ENCODE measurements at regions not wholly inside any gene's neighbourhood (a gene's known extent, or its start where the extent isn't known, plus 50 kb on each side); places are given as distances from the start of the nearest gene placed in this dataset.
"Not testable (repeated sequence)": the region's sequence is repeated elsewhere in the genome, so short reads cannot be mapped to it uniquely, and the experiment has no call there.

DNA sequence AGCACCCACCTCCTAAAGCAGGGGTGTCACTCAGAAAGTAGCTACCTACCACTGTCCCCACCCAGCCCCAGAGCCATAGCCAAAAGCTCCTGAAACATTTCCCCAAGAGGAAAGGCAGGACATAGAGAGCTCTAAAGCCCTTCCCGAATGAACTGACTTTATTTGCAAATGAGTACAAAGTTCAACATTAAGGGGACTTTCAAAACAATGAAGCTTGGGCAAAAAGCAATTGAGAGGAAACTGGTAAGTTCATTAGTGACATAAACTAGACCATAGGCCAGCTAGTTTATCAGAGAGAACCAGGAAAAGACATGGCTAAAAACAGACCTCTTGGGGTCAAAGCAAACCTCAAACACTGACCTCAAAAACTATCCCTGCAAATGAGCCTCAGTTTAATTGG is 72.7 kb downstream of the IGLL5 start:
- Mint-ChIP-seq H3K27me3 (peaks cover 14% of the 10 kb centered on the region), H3K4me1 (ENCODE audit: low read depth) (no peaks in the 10 kb centered on the region), H3K27ac (no peak overlapping the region), H3K4me3 (no peak overlapping the region), H3K36me3 (ENCODE audit: low read depth) (no peaks in the 10 kb centered on the region), H3K9me3 (peaks cover 3% of the 10 kb centered on the region)
- TF ChIP-seq, protein P1, sequence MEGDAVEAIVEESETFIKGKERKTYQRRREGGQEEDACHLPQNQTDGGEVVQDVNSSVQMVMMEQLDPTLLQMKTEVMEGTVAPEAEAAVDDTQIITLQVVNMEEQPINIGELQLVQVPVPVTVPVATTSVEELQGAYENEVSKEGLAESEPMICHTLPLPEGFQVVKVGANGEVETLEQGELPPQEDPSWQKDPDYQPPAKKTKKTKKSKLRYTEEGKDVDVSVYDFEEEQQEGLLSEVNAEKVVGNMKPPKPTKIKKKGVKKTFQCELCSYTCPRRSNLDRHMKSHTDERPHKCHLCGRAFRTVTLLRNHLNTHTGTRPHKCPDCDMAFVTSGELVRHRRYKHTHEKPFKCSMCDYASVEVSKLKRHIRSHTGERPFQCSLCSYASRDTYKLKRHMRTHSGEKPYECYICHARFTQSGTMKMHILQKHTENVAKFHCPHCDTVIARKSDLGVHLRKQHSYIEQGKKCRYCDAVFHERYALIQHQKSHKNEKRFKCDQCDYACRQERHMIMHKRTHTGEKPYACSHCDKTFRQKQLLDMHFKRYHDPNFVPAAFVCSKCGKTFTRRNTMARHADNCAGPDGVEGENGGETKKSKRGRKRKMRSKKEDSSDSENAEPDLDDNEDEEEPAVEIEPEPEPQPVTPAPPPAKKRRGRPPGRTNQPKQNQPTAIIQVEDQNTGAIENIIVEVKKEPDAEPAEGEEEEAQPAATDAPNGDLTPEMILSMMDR (IDR thresholded peaks at IDR 0.05) = no peak
- ATAC-seq (no peak), DNase-seq (no peak)
- intact Hi-C loops (cut with micrococcal nuclease) = no loop called here
- ChIA-PET CTCF (interaction anchor here (0.7 to 9.1 kb wide), 39 partner anchors 11 to 335 kb away, joined by 3 to 274 read pairs (median 4); no protein-coding TSS in a partner anchor), POLR2A (interaction anchor here (1.3 kb wide), 1 partner anchor 159 kb away, joined by 3 read pairs; no protein-coding TSS in a partner anchor)

DNA sequence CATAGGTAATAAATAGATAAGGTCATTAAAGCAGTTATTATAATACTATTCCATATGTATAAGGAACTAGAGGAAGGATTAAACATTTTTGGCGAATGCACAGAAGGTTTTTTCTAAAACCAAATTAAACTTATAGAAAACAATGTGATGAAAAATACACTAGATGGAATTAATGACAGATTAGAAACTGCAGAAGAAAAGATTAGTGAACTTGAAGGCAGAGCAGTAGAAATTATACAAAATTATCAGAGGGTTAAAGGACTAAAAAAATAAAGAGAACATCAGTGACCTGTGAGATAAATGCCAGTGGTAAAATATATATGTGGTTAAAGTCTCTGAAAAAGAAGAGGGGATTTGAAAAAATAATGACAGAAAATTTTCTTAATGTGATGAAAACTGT is 74.0 kb downstream of the IGLL5 start:
- DNase-seq (no peak), ATAC-seq (no peak)
- Mint-ChIP-seq H3K4me1 (ENCODE audit: low read depth) (no peaks in the 10 kb centered on the region), H3K27me3 (peaks cover 15% of the 10 kb centered on the region), H3K9me3 (peaks cover 3% of the 10 kb centered on the region), H3K36me3 (ENCODE audit: low read depth) (no peaks in the 10 kb centered on the region), H3K4me3 (no peak overlapping the region), H3K27ac (no peak overlapping the region)
- intact Hi-C loops (cut with micrococcal nuclease) = no loop called here
- ChIA-PET CTCF (interaction anchor here (0.6 to 9.1 kb wide), 9 partner anchors 10 to 320 kb away, joined by 3 to 274 read pairs (median 7); no protein-coding TSS in a partner anchor), POLR2A (no interaction called here)
- TF ChIP-seq, protein P1 (IDR thresholded peaks at IDR 0.05) = no peak

DNA sequence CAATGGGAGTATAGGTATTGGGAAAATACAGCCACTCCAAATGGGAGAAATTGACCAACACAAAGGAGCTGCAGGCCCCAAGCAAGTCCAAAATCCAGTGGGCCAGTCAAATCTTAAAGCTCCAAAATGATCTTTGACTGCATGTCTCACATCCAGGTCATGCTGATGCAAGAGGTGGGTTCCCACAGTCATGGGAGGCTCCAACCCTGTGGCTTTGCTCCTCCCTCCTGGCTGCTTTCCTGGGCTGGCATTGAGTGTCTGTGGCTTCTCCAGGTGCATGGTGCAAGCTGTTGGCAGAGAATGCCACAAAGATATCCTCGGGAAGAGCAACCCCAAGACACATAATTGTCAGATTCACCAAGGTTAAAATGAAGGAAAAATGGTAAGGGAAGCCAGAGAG is 80.8 kb downstream of the IGLL5 start:
- Mint-ChIP-seq H3K4me1 (ENCODE audit: low read depth) (no peaks in the 10 kb centered on the region), H3K27ac (no peak overlapping the region), H3K9me3 (no peaks in the 10 kb centered on the region), H3K36me3 (ENCODE audit: low read depth) (no peaks in the 10 kb centered on the region), H3K4me3 (no peak overlapping the region), H3K27me3 (peaks cover 54% of the 10 kb centered on the region)
- POLR2A ChIA-PET = no interaction called here
- intact Hi-C loops (cut with micrococcal nuclease) = no loop called here
- ATAC-seq (no peak), DNase-seq (no peak)
- CTCF ChIA-PET = interaction anchor here (8.0 kb wide), 1 partner anchor 11 kb away, joined by 96 read pairs; no protein-coding TSS in a partner anchor
- TF ChIP-seq, protein P1 (IDR thresholded peaks at IDR 0.05) = no peak

DNA sequence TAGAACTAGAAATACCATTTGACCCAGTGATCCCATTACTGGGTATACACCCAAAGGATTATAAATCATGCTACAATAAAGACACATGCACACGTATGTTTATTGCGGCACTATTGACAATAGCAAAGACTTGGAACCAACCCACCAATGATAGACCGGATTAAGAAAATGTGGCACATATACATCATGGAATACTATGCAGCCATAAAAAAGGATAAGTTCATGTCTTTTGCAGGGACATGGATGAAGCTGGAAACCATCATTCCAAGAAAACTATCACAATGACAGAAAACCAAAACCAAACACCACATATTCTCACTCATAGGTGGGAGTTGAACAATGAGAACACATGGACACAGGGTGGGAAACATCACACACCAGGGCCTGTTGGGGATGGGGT is 85.0 kb downstream of the IGLL5 start:
- H3K36me3 Mint-ChIP-seq (ENCODE audit: low read depth); ATAC-seq; DNase-seq; intact Hi-C loops (cut with micrococcal nuclease); H3K27ac Mint-ChIP-seq; H3K9me3 Mint-ChIP-seq; H3K4me1 Mint-ChIP-seq (ENCODE audit: low read depth); POLR2A ChIA-PET; H3K4me3 Mint-ChIP-seq: not testable (repeated sequence)
- CTCF ChIA-PET = interaction anchor here (8.0 kb wide), 1 partner anchor 15 kb away, joined by 96 read pairs; no protein-coding TSS in a partner anchor
- peaks cover 38% of the 10 kb centered on the region for H3K27me3 Mint-ChIP-seq

DNA sequence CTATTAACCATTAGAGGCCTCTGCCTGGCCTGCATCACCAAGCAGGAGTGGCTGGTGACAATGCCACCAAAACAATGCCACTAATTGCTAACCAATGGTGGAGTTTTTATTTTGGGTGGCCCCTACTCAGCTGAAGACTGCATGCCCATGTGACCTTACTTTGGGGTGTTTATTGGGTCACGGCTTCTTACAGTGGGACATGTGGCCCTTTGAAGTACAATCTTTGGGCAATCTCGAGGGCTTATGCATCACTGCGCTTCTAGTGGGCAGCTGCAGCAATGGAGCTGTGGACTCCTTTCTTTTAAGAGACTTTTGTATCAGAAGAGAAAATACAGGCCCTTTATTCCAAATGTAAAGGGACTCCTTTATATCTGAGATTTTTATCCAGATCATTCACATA is 85.7 kb downstream of the IGLL5 start:
- no peak for ATAC-seq
- H3K27me3 Mint-ChIP-seq = peaks cover 32% of the 10 kb centered on the region
- H3K36me3 Mint-ChIP-seq (ENCODE audit: low read depth) = no peaks in the 10 kb centered on the region
- H3K9me3 Mint-ChIP-seq = no peaks in the 10 kb centered on the region
- ChIA-PET CTCF (interaction anchor here (1.4 to 8.0 kb wide), 2 partner anchors 16 to 37 kb away, joined by 3 to 96 read pairs; no protein-coding TSS in a partner anchor), POLR2A (no interaction called here)
- intact Hi-C loops (cut with micrococcal nuclease) = no loop called here
- DNase-seq = no peak
- TF ChIP-seq, protein P1 (IDR thresholded peaks at IDR 0.05) = no peak
- H3K4me3 Mint-ChIP-seq = no peak overlapping the region
- H3K27ac Mint-ChIP-seq = no peak overlapping the region
- H3K4me1 Mint-ChIP-seq (ENCODE audit: low read depth) = no peaks in the 10 kb centered on the region

Measured in activated CD8-positive, alpha-beta T cell treated with anti-CD3 and anti-CD28 coated beads for 36 hours (primary cell).